ENCODE measurements at regions not wholly inside any gene's neighbourhood (a gene's known extent, or its start where the extent isn't known, plus 50 kb on each side); places are given as distances from the start of the nearest gene placed in this dataset.

DNA sequence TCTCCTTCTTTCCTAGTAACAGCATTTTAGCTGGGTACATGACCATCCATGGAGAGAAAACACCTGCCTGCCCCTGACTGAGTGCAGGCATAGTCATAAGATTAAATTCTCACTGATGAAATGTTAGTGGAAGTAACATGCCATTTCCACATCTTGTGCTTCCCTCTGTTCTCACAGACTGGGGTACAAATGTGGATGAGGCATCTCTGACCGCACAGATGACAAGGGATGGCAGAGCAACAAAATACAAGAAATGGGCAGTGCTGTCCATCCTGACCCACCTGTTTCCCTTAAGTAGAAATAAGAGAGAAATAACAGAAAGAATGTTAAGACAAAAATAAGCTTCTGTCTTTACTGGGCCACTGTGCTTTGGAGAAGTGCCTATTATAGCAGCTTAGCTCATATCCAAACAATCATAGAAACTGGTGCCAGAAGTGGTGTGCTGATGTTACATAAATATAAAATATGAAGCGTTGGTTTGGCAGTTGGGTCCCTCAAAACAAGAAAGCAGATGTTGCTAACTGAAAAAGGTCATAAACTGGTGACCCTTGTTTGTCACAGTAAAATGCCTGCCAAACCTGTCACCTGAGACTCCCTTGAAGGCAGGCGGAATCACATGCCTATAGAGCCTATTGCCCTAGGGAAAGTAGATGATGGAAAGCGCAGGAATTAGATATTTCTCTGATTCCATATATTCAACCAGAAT is 72.4 kb upstream of the CCDC150 start:
- Histone ChIP-seq H3K9me3 (ENCODE audit: control insufficient read depth, insufficient read depth, low read length) (no peaks in the 10 kb centered on the region), H3K4me3 (ENCODE audit: low read length) (no peak overlapping the region), H3K27ac (ENCODE audit: low read length) (no peak overlapping the region), H3K4me1 (ENCODE audit: control insufficient read depth, insufficient read depth, low read length) (no peaks in the 10 kb centered on the region), H3K27me3 (ENCODE audit: control insufficient read depth, insufficient read depth, low read length) (no peaks in the 10 kb centered on the region), H3K36me3 (ENCODE audit: control insufficient read depth, insufficient read depth, low read length) (no peaks in the 10 kb centered on the region)
- no CpG with 5 or more reads among the region's 4 CpGs for WGBS (ENCODE audit: insufficient coverage, insufficient read length)
- DNase-seq (ENCODE audit: low read depth, low spot score), result no peak

DNA sequence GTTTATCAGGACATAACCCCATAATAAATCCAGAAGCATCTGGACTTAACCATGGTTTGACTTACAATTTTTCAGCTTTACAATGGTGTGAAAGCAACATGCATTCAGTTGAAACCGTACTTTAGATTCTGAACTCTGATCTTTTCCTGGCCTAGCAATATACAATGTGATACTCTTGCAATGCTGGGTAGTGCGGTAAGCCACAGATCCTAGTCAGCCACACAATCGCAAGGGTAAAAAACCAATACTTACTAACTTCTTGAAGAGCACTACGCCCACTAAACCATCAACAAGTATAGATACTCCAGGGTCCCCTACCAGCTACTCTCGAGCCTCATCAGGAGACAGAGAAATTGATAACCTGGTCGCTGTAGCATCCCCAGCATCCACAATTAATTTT is 71.0 kb upstream of the CCDC150 start:
- H3K36me3 ChIP-seq (ENCODE audit: control insufficient read depth, insufficient read depth, low read length), result no peaks in the 10 kb centered on the region
- H3K4me1 ChIP-seq (ENCODE audit: control insufficient read depth, insufficient read depth, low read length), result no peaks in the 10 kb centered on the region
- H3K9me3 ChIP-seq (ENCODE audit: control insufficient read depth, insufficient read depth, low read length), result no peaks in the 10 kb centered on the region
- H3K27ac ChIP-seq (ENCODE audit: low read length), result no peak overlapping the region
- no peak overlapping the region for H3K4me3 ChIP-seq (ENCODE audit: low read length)
- no peaks in the 10 kb centered on the region for H3K27me3 ChIP-seq (ENCODE audit: control insufficient read depth, insufficient read depth, low read length)
- no CpG with 5 or more reads among the region's 6 CpGs for WGBS (ENCODE audit: insufficient coverage, insufficient read length)
- no peak for DNase-seq (ENCODE audit: low read depth, low spot score)

DNA sequence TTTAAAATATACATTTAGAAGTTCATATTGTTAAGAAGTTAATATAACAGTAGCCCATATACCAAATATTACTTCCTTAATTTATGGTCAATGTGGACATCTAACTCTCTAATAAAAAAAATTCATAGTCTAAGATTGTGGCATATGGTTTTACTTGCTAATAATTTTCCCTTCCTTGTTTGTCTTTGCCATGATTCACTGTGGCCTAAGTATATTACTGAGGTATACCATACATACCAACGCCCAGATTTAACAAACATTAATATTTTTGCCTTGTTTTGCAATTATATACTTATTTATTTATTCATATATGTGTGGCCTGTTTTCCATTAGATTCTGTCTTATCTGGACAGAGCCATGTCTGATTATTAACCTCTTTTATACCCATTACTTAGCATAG is 54.6 kb upstream of the CCDC150 start:
- Histone ChIP-seq H3K36me3 (ENCODE audit: control insufficient read depth, insufficient read depth, low read length) (no peaks in the 10 kb centered on the region), H3K9me3 (ENCODE audit: control insufficient read depth, insufficient read depth, low read length) (no peaks in the 10 kb centered on the region), H3K4me3 (ENCODE audit: low read length) (no peak overlapping the region), H3K27me3 (ENCODE audit: control insufficient read depth, insufficient read depth, low read length) (no peaks in the 10 kb centered on the region), H3K27ac (ENCODE audit: low read length) (no peak overlapping the region), H3K4me1 (ENCODE audit: control insufficient read depth, insufficient read depth, low read length) (no peaks in the 10 kb centered on the region)
- no peak for DNase-seq (ENCODE audit: low read depth, low spot score)
- WGBS (ENCODE audit: insufficient coverage, insufficient read length), result no CpG with 5 or more reads among the region's 1 CpG

DNA sequence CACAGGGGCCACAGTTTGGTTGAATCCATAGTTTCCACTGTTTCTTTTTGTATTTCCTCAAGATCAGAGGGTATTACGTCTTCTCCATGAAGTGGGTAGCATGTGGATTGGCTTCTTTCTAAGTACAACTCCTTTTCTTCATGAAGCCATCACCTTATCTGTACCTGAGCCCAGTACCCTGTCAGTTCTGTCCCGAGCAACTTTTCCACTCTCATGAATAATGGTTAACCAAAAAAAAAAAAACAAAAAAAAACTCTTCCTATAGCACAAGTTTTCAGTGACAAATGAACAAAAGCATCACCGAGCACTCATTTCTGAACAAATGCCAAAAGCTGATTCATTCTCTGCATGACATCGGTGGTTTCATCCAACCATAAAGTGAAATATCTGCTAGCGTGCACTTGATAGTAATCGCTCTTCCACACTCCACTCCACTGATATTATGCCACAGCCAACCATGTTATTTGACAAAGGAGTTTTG is 53.0 kb upstream of the CCDC150 start:
- no peak for DNase-seq (ENCODE audit: low read depth, low spot score)
- Histone ChIP-seq H3K36me3 (ENCODE audit: control insufficient read depth, insufficient read depth, low read length) (no peaks in the 10 kb centered on the region), H3K4me3 (ENCODE audit: low read length) (no peak overlapping the region), H3K4me1 (ENCODE audit: control insufficient read depth, insufficient read depth, low read length) (no peaks in the 10 kb centered on the region), H3K9me3 (ENCODE audit: control insufficient read depth, insufficient read depth, low read length) (no peaks in the 10 kb centered on the region), H3K27me3 (ENCODE audit: control insufficient read depth, insufficient read depth, low read length) (no peaks in the 10 kb centered on the region), H3K27ac (ENCODE audit: low read length) (no peak overlapping the region)
- no CpG with 5 or more reads among the region's 6 CpGs for WGBS (ENCODE audit: insufficient coverage, insufficient read length)

DNA sequence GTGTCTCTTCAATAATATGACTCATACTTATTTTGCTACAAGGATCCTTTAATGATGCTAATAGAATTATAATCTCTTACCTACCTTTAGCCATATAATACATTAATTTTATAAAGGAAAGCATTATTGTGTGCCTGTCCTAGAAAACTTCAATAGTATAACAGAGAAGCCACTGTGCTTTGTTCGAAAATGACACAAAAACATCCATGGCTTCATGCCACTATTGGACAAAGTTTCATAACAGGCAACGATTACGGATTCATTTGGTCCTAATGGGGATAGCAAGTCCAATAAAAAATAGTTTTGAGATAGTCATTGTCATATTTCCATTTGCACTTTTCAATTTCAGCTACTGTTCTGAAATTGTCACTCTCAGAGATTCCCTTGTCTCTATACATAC is 52.5 kb upstream of the CCDC150 start:
- DNase-seq (ENCODE audit: low read depth, low spot score), result no peak
- Histone ChIP-seq H3K9me3 (ENCODE audit: control insufficient read depth, insufficient read depth, low read length) (no peaks in the 10 kb centered on the region), H3K36me3 (ENCODE audit: control insufficient read depth, insufficient read depth, low read length) (no peaks in the 10 kb centered on the region), H3K27ac (ENCODE audit: low read length) (no peak overlapping the region), H3K4me1 (ENCODE audit: control insufficient read depth, insufficient read depth, low read length) (no peaks in the 10 kb centered on the region), H3K4me3 (ENCODE audit: low read length) (no peak overlapping the region), H3K27me3 (ENCODE audit: control insufficient read depth, insufficient read depth, low read length) (no peaks in the 10 kb centered on the region)
- no CpG with 5 or more reads among the region's 3 CpGs for WGBS (ENCODE audit: insufficient coverage, insufficient read length)

DNA sequence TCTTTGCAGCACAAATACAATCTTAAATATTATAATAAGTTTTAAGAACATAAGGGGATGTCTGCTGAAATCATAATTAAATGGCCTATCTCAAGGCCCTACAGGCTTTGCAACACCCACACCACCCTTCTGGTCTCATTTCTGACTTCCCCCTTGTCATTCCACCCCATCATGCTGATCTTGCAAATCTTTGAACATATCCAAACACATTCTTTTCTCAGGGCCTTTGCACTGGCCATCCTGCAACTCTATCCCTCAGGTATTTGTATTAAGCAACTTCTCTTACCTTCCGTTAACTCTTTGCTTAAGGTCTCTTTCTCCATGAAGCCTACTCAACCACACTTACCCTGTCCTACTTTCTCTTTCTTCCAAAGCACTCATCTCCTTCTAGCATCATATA is 51.8 kb upstream of the CCDC150 start:
- Histone ChIP-seq H3K27me3 (ENCODE audit: control insufficient read depth, insufficient read depth, low read length) (no peaks in the 10 kb centered on the region), H3K36me3 (ENCODE audit: control insufficient read depth, insufficient read depth, low read length) (no peaks in the 10 kb centered on the region), H3K27ac (ENCODE audit: low read length) (no peak overlapping the region), H3K4me1 (ENCODE audit: control insufficient read depth, insufficient read depth, low read length) (no peaks in the 10 kb centered on the region), H3K4me3 (ENCODE audit: low read length) (no peak overlapping the region), H3K9me3 (ENCODE audit: control insufficient read depth, insufficient read depth, low read length) (no peaks in the 10 kb centered on the region)
- no peak for DNase-seq (ENCODE audit: low read depth, low spot score)
- WGBS (ENCODE audit: insufficient coverage, insufficient read length), result no CpG with 5 or more reads among the region's 1 CpG

DNA sequence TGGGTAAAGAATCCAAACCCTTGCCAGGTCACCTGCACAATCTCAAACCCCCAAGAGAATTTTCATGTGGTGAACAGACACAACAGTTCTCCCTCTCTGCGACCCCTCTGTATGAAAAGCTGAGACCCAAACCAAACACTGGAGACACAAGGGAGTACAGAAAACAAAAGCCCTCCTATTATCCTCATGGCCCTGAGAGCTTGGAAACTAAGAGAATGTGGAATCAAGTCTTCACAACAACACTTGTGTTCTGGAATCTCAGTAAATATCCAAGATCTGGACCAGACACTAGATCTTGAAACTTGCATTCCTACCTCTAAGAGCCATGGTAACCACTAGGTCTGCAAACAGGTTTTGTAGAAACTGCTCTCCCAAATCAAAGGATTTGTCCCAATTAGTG is 50.1 kb upstream of the CCDC150 start:
- no peak overlapping the region for H3K27ac ChIP-seq (ENCODE audit: low read length)
- peaks cover 4% of the 10 kb centered on the region; the same call in 1 of the 2 replicates for H3K27me3 ChIP-seq (ENCODE audit: control insufficient read depth, insufficient read depth, low read length)
- H3K4me1 ChIP-seq (ENCODE audit: control insufficient read depth, insufficient read depth, low read length), result no peaks in the 10 kb centered on the region
- H3K36me3 ChIP-seq (ENCODE audit: control insufficient read depth, insufficient read depth, low read length), result no peaks in the 10 kb centered on the region
- H3K9me3 ChIP-seq (ENCODE audit: control insufficient read depth, insufficient read depth, low read length), result no peaks in the 10 kb centered on the region
- no peak overlapping the region for H3K4me3 ChIP-seq (ENCODE audit: low read length)
- no peak for DNase-seq (ENCODE audit: low read depth, low spot score)
- WGBS (ENCODE audit: insufficient coverage, insufficient read length), result no CpG with 5 or more reads among the region's 1 CpG

All from iPS DF 6.9 (cell line).